HEK293 (cell line): ENCODE measurements at regions not wholly inside any gene's neighbourhood (a gene's known extent, or its start where the extent isn't known, plus 50 kb on each side); places are given as distances from the start of the nearest gene placed in this dataset.

ENCODE experiments used
- CTCF ChIA-PET: fragments of 350-600 bp; formaldehyde crosslinking; extraction: SDS; loops from one replicate; lab custom pipeline; 2021; ENCODE audit warnings: antibody characterized with exemption; lab: Yijun Ruan, JAX
- POLR2A ChIA-PET: fragments of 300-600 bp; formaldehyde crosslinking; extraction: SDS; loops from one replicate; lab custom pipeline; 2020; ENCODE audit warnings: antibody characterized with exemption, inconsistent platforms; lab: Yijun Ruan, JAX
- H3K27ac ChIP-seq: fragments of 200-500 bp; sonication (Bioruptor generic); 2 replicates; pipeline ENCODE4 v1.5.1; 2014; ENCODE audit warnings: low read depth, low read length, control low read depth, inconsistent platforms; ENCODE audit errors: extremely low read depth
- H3K36me3 ChIP-seq, 2 experiments: fragments of 200-500 bp in 1 of 2; sonication (Bioruptor generic) in 1 of 2; 1 replicate in 1 of 2; 2 replicates in 1 of 2; pipeline ENCODE4 v1.5.1; 2014 to 2017; ENCODE audit warnings: inconsistent platforms in 2 of 2, low read length in 2 of 2; ENCODE audit not compliant: control insufficient read depth in 2 of 2, insufficient read depth in 1 of 2
- H3K4me1 ChIP-seq: fragments of 200-500 bp; sonication (Bioruptor generic); 2 replicates; pipeline ENCODE4 v1.5.1; 2014; ENCODE audit warnings: mild to moderate bottlenecking, low read length, inconsistent platforms; ENCODE audit not compliant: control insufficient read depth, insufficient read depth
- H3K4me3 ChIP-seq: 2 replicates; pipeline ENCODE4 v1.5.1; 2011; ENCODE audit warnings: low read depth, mild to moderate bottlenecking, control low read depth, low read length, moderate library complexity
- H3K9me3 ChIP-seq: fragments of 200-500 bp; sonication (Bioruptor generic); 2 replicates; pipeline ENCODE4 v1.5.1; 2014; ENCODE audit warnings: low read depth, low read length, inconsistent platforms; ENCODE audit not compliant: control insufficient read depth, insufficient read depth
- EGR2 ChIP-seq: fragments of 450-650 bp; formaldehyde crosslinking; IDR thresholded peaks from 2 replicates; pipeline ENCODE4 v1.5.1; 2016; ENCODE audit warnings: low read depth, missing biosample characterization, missing genetic modification characterization
- SP3 ChIP-seq: fragments of 450-650 bp; formaldehyde crosslinking; IDR thresholded peaks from 2 replicates; pipeline ENCODE4 v1.5.1; 2016; ENCODE audit warnings: missing biosample characterization, missing genetic modification characterization
- ZNF114 ChIP-seq: fragments of 450-650 bp; formaldehyde crosslinking; IDR thresholded peaks from 2 replicates; pipeline ENCODE4 v1.5.0; 2017; ENCODE audit warnings: missing biosample characterization, missing genetic modification characterization
- ZNF221 ChIP-seq: fragments of 450-650 bp; formaldehyde crosslinking; IDR thresholded peaks from 2 replicates; pipeline ENCODE4 v1.5.1; 2017; ENCODE audit warnings: missing biosample characterization, missing genetic modification characterization, borderline replicate concordance
- ZNF248 ChIP-seq: fragments of 450-650 bp; formaldehyde crosslinking; IDR thresholded peaks from 2 replicates; pipeline ENCODE4 v1.5.1; 2017; ENCODE audit warnings: missing biosample characterization, missing genetic modification characterization
- ZNF274 ChIP-seq, 2 experiments: fragments of 200-500 bp in 1 of 2; fragments of 450-650 bp in 1 of 2; sonication (Bioruptor generic) in 1 of 2; formaldehyde crosslinking in 1 of 2; IDR thresholded peaks; 2 replicates each; pipeline versions ENCODE4 v1.5.1 to v1.6.1; 2014 to 2016; ENCODE audit warnings: borderline replicate concordance in 1 of 2, inconsistent platforms in 1 of 2, low read length in 1 of 2, missing biosample characterization in 1 of 2, missing genetic modification characterization in 1 of 2
- ZNF311 ChIP-seq: fragments of 450-650 bp; formaldehyde crosslinking; IDR thresholded peaks from 2 replicates; pipeline ENCODE4 v1.5.1; 2017; ENCODE audit warnings: missing biosample characterization, missing genetic modification characterization, borderline replicate concordance
- ZNF391 ChIP-seq: fragments of 450-650 bp; formaldehyde crosslinking; IDR thresholded peaks from 2 replicates; pipeline ENCODE4 v1.5.1; 2016; ENCODE audit warnings: low read depth, missing biosample characterization, missing genetic modification characterization, borderline replicate concordance
- ZNF664 ChIP-seq: fragments of 450-650 bp; formaldehyde crosslinking; IDR thresholded peaks from 2 replicates; pipeline ENCODE4 v1.5.1; 2016; ENCODE audit warnings: missing biosample characterization, missing genetic modification characterization
- ZNF776 ChIP-seq: fragments of 450-650 bp; formaldehyde crosslinking; IDR thresholded peaks from 2 replicates; pipeline ENCODE4 v1.5.0; 2017; ENCODE audit warnings: missing biosample characterization, missing genetic modification characterization, borderline replicate concordance
- ZNF792 ChIP-seq: fragments of 450-650 bp; formaldehyde crosslinking; IDR thresholded peaks from 2 replicates; pipeline ENCODE4 v1.5.1; 2016; ENCODE audit warnings: missing biosample characterization, missing genetic modification characterization
- TF ChIP-seq, protein P1 (sequence below): fragments of 450-650 bp; formaldehyde crosslinking; IDR thresholded peaks from 2 replicates; pipeline ENCODE4 v1.5.1; 2017; ENCODE audit warnings: missing biosample characterization, missing genetic modification characterization
- TF ChIP-seq, protein P2 (sequence below): fragments of 450-650 bp; IDR thresholded peaks from 2 replicates; pipeline ENCODE4 v1.5.1; 2018; ENCODE audit warnings: missing biosample characterization, mild to moderate bottlenecking, missing genetic modification characterization
- TF ChIP-seq, protein P3 (sequence below): fragments of 450-650 bp; formaldehyde crosslinking; IDR thresholded peaks from 2 replicates; pipeline ENCODE4 v1.5.1; 2016; ENCODE audit warnings: missing biosample characterization, missing genetic modification characterization, borderline replicate concordance

DNA sequence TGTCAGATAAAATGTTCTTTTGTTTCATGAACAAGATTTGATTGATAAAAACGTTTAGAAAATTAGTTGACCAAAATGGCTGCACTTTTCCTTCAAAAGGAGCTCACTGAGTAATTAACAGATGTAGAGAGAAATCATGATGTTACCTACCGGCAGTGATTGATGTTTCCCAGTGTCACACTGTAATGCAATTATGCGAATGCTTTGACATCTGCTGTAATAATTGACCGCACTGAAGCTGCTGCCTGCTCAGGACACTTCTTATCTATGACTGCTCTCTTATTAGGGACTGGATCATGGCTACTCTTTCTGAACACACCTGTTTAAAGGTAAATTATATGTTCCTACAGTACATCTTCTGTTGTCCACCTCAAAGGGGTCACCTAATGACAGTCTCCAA, 94.6 kb downstream of the GPR63 start (continued):
- no peak for TF ChIP-seq ZNF114 (tag by site-specific recombination)
- TF ChIP-seq ZNF248 (tag by site-specific recombination) = no peak
- TF ChIP-seq ZNF311 = no peak
- TF ChIP-seq ZNF221 (tag by site-specific recombination) = no peak
- no peak for TF ChIP-seq ZNF274 (IDR thresholded peaks at IDR 0.05; ENCODE audit: low read length)
- TF ChIP-seq ZNF274 (tag by site-specific recombination; IDR thresholded peaks at IDR 0.05; ENCODE audit: borderline replicate concordance) = no peak
- no peak for TF ChIP-seq ZNF792 (tag by site-specific recombination)
- TF ChIP-seq ZNF664 (tag by site-specific recombination) = no peak
- TF ChIP-seq, protein P1, sequence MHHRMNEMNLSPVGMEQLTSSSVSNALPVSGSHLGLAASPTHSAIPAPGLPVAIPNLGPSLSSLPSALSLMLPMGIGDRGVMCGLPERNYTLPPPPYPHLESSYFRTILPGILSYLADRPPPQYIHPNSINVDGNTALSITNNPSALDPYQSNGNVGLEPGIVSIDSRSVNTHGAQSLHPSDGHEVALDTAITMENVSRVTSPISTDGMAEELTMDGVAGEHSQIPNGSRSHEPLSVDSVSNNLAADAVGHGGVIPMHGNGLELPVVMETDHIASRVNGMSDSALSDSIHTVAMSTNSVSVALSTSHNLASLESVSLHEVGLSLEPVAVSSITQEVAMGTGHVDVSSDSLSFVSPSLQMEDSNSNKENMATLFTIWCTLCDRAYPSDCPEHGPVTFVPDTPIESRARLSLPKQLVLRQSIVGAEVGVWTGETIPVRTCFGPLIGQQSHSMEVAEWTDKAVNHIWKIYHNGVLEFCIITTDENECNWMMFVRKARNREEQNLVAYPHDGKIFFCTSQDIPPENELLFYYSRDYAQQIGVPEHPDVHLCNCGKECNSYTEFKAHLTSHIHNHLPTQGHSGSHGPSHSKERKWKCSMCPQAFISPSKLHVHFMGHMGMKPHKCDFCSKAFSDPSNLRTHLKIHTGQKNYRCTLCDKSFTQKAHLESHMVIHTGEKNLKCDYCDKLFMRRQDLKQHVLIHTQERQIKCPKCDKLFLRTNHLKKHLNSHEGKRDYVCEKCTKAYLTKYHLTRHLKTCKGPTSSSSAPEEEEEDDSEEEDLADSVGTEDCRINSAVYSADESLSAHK (tag by site-specific recombination) = no peak
- TF ChIP-seq SP3 (tag by site-specific recombination) = no peak
- TF ChIP-seq, protein P2, sequence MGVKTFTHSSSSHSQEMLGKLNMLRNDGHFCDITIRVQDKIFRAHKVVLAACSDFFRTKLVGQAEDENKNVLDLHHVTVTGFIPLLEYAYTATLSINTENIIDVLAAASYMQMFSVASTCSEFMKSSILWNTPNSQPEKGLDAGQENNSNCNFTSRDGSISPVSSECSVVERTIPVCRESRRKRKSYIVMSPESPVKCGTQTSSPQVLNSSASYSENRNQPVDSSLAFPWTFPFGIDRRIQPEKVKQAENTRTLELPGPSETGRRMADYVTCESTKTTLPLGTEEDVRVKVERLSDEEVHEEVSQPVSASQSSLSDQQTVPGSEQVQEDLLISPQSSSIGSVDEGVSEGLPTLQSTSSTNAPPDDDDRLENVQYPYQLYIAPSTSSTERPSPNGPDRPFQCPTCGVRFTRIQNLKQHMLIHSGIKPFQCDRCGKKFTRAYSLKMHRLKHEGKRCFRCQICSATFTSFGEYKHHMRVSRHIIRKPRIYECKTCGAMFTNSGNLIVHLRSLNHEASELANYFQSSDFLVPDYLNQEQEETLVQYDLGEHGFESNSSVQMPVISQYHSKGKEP (tag by site-specific recombination) = no peak
- no peak for TF ChIP-seq ZNF391 (tag by site-specific recombination)
- TF ChIP-seq, protein P3, sequence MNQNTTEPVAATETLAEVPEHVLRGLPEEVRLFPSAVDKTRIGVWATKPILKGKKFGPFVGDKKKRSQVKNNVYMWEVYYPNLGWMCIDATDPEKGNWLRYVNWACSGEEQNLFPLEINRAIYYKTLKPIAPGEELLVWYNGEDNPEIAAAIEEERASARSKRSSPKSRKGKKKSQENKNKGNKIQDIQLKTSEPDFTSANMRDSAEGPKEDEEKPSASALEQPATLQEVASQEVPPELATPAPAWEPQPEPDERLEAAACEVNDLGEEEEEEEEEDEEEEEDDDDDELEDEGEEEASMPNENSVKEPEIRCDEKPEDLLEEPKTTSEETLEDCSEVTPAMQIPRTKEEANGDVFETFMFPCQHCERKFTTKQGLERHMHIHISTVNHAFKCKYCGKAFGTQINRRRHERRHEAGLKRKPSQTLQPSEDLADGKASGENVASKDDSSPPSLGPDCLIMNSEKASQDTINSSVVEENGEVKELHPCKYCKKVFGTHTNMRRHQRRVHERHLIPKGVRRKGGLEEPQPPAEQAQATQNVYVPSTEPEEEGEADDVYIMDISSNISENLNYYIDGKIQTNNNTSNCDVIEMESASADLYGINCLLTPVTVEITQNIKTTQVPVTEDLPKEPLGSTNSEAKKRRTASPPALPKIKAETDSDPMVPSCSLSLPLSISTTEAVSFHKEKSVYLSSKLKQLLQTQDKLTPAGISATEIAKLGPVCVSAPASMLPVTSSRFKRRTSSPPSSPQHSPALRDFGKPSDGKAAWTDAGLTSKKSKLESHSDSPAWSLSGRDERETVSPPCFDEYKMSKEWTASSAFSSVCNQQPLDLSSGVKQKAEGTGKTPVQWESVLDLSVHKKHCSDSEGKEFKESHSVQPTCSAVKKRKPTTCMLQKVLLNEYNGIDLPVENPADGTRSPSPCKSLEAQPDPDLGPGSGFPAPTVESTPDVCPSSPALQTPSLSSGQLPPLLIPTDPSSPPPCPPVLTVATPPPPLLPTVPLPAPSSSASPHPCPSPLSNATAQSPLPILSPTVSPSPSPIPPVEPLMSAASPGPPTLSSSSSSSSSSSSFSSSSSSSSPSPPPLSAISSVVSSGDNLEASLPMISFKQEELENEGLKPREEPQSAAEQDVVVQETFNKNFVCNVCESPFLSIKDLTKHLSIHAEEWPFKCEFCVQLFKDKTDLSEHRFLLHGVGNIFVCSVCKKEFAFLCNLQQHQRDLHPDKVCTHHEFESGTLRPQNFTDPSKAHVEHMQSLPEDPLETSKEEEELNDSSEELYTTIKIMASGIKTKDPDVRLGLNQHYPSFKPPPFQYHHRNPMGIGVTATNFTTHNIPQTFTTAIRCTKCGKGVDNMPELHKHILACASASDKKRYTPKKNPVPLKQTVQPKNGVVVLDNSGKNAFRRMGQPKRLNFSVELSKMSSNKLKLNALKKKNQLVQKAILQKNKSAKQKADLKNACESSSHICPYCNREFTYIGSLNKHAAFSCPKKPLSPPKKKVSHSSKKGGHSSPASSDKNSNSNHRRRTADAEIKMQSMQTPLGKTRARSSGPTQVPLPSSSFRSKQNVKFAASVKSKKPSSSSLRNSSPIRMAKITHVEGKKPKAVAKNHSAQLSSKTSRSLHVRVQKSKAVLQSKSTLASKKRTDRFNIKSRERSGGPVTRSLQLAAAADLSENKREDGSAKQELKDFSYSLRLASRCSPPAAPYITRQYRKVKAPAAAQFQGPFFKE (tag by site-specific recombination) = no peak

DNA sequence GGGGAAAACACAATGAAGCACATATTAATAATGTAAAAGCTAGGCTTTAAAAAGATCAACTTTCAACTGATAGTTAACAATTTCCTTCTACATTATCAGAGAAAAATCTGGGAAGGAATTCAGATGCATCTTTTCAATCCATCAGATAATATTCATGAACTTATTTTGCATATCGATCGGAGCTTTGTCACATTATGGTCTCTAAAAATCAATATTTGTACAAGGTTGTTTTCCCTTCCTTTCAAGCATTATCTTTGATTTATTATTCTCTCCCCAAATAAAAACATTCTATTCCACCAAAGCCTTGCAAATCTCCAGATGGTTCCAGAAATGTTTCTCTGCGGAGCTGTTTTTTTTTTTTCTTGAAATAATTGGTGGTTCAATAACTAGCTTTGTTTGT, 101.9 kb downstream of the GPR63 start:
- Histone ChIP-seq H3K9me3 (no peaks in the 10 kb centered on the region), H3K4me1 (no peaks in the 10 kb centered on the region), H3K4me3 (no peak overlapping the region), H3K36me3 (no peaks in the 10 kb centered on the region), H3K27ac (no peak overlapping the region)
- POLR2A ChIA-PET = no interaction called here
- CTCF ChIA-PET = interaction anchor here (1.6 kb wide), 1 partner anchor 164 kb away, joined by 3 read pairs; no protein-coding TSS in a partner anchor
- TF ChIP-seq EGR2 (no peak), ZNF776 (no peak), ZNF114 (tag by site-specific recombination) (no peak)
- TF ChIP-seq, protein P2 (tag by site-specific recombination) = no peak
